DND-41 (cell line): ENCODE measurements at regions not wholly inside any gene's neighbourhood (a gene's known extent, or its start where the extent isn't known, plus 50 kb on each side); places are given as distances from the start of the nearest gene placed in this dataset.

Experiments
- ATAC-seq: fragments of 200-7000 bp; cut with Tn5 transposase; 3 replicates; pipeline ENCODE4 v1.9.1; 2021; ENCODE audit warnings: low read depth; ENCODE audit not compliant: insufficient read depth
- DNase-seq: peaks from one replicate; pipeline ENCODE4 v3.0.0-alpha.2; 2020
- H2AFZ ChIP-seq: 2 replicates; pipeline ENCODE4 v1.6.0; 2012; ENCODE audit warnings: low read depth, low read length
- H3K27ac ChIP-seq: 2 replicates; pipeline ENCODE4 v1.5.1; 2012; ENCODE audit warnings: low read length, inconsistent platforms
- H3K27me3 ChIP-seq: fragments of 200-600 bp; sonication (generic); 2 replicates; pipeline ENCODE4 v1.6.0; 2012; ENCODE audit warnings: low read length, mild to moderate bottlenecking, inconsistent platforms; ENCODE audit not compliant: insufficient read depth, poor library complexity
- H3K36me3 ChIP-seq: 2 replicates; pipeline ENCODE4 v1.5.1; 2012; ENCODE audit warnings: low read length, inconsistent platforms; ENCODE audit not compliant: insufficient read depth
- H3K4me1 ChIP-seq: 2 replicates; pipeline ENCODE4 v1.5.1; 2012; ENCODE audit warnings: mild to moderate bottlenecking, low read length; ENCODE audit not compliant: insufficient read depth
- H3K4me2 ChIP-seq: 2 replicates; pipeline ENCODE4 v1.6.0; 2012; ENCODE audit warnings: mild to moderate bottlenecking, moderate library complexity, low read length, inconsistent platforms; ENCODE audit not compliant: insufficient read depth
- H3K4me3 ChIP-seq, 2 experiments: fragments of 200-600 bp in 1 of 2; shearing (Covaris generic) in 1 of 2; 2 replicates each; pipeline ENCODE4 v1.5.1; 2012 to 2016; ENCODE audit warnings: inconsistent platforms in 2 of 2, low read length in 2 of 2, mild to moderate bottlenecking in 2 of 2, low read depth in 1 of 2, moderate library complexity in 1 of 2
- H3K79me2 ChIP-seq: 2 replicates; pipeline ENCODE4 v1.6.0; 2012; ENCODE audit warnings: low read length, inconsistent platforms; ENCODE audit not compliant: insufficient read depth
- H3K9ac ChIP-seq: 2 replicates; pipeline ENCODE4 v1.6.0; 2012; ENCODE audit warnings: low read depth, mild to moderate bottlenecking, inconsistent platforms, low read length, moderate library complexity
- H3K9me3 ChIP-seq: 2 replicates; pipeline ENCODE4 v1.5.1; 2012; ENCODE audit warnings: low read length, moderate library complexity, mild to moderate bottlenecking, inconsistent platforms; ENCODE audit not compliant: insufficient read depth, severe bottlenecking
- H4K20me1 ChIP-seq: 2 replicates; pipeline ENCODE4 v1.6.0; 2012; ENCODE audit warnings: low read length; ENCODE audit not compliant: insufficient read depth
- CTCF ChIP-seq: IDR thresholded peaks from 2 replicates; pipeline ENCODE4 v1.5.1; 2012; ENCODE audit warnings: borderline replicate concordance, low read length, moderate library complexity, mild to moderate bottlenecking; ENCODE audit not compliant: poor library complexity, severe bottlenecking; ENCODE audit errors: extremely low read depth
- EZH2 ChIP-seq: IDR thresholded peaks from 3 replicates; pipeline ENCODE4 v1.6.1; 2012; ENCODE audit warnings: borderline replicate concordance, low read depth, mild to moderate bottlenecking, moderate library complexity, low read length, inconsistent platforms; ENCODE audit not compliant: severe bottlenecking

GRCh38 chr3:24838533-24838932, 343.9 kb upstream of the THRB start:
- H3K9me3 ChIP-seq = no peaks in the 10 kb centered on the region
- H3K4me1 ChIP-seq = no peaks in the 10 kb centered on the region
- no peak overlapping the region for H3K4me2 ChIP-seq
- no peak overlapping the region for H2AFZ ChIP-seq
- no peak overlapping the region for H3K4me3 ChIP-seq
- H3K27me3 ChIP-seq = no peaks in the 10 kb centered on the region
- ATAC-seq (no peak), DNase-seq (no peak)
- no peaks in the 10 kb centered on the region for H4K20me1 ChIP-seq
- no peak overlapping the region for H3K9ac ChIP-seq
- no peak overlapping the region for H3K27ac ChIP-seq
- H3K36me3 ChIP-seq = no peaks in the 10 kb centered on the region
- H3K79me2 ChIP-seq = no peaks in the 10 kb centered on the region
- no peak for TF ChIP-seq EZH2
- no peak for TF ChIP-seq CTCF

- Histone ChIP-seq H4K20me1 (no peaks in the 10 kb centered on the region), H3K4me3 (no peak overlapping the region), H3K36me3 (no peaks in the 10 kb centered on the region), H3K27ac (no peak overlapping the region), H3K9ac (no peak overlapping the region), H3K4me2 (no peak overlapping the region), H3K27me3 (no peaks in the 10 kb centered on the region), H3K4me1 (no peaks in the 10 kb centered on the region), H3K79me2 (no peaks in the 10 kb centered on the region), H3K9me3 (no peaks in the 10 kb centered on the region), H2AFZ (no peak overlapping the region)
- ATAC-seq = no peak
- TF ChIP-seq EZH2 = no peak
- TF ChIP-seq CTCF = no peak
- DNase-seq = no peak
Observed at GRCh38 chr3:24843955-24844354, 349.3 kb upstream of the THRB start.

GRCh38 chr3:24845524-24846155, 351.0 kb upstream of the THRB start:
- H3K36me3 ChIP-seq = no peaks in the 10 kb centered on the region
- no peak overlapping the region for H3K27ac ChIP-seq
- H3K9ac ChIP-seq = no peak overlapping the region
- no peaks in the 10 kb centered on the region for H4K20me1 ChIP-seq
- no peak overlapping the region for H3K4me3 ChIP-seq
- H3K4me1 ChIP-seq = no peaks in the 10 kb centered on the region
- no peaks in the 10 kb centered on the region for H3K79me2 ChIP-seq
- H3K9me3 ChIP-seq = no peaks in the 10 kb centered on the region
- TF ChIP-seq EZH2 (no peak), CTCF (no peak)
- H3K4me2 ChIP-seq = no peak overlapping the region
- no peak overlapping the region for H2AFZ ChIP-seq
- no peaks in the 10 kb centered on the region for H3K27me3 ChIP-seq
- DNase-seq = no peak
- ATAC-seq = no peak

- H2AFZ ChIP-seq = no peak overlapping the region
- no peaks in the 10 kb centered on the region for H3K79me2 ChIP-seq
- no peak overlapping the region for H3K9ac ChIP-seq
- H3K27me3 ChIP-seq = no peaks in the 10 kb centered on the region
- DNase-seq (no peak), ATAC-seq (no peak)
- no peak for TF ChIP-seq EZH2
- TF ChIP-seq CTCF = no peak
- H3K4me3 ChIP-seq = no peak overlapping the region
- no peak overlapping the region for H3K27ac ChIP-seq
- H4K20me1 ChIP-seq = no peaks in the 10 kb centered on the region
- no peaks in the 10 kb centered on the region for H3K9me3 ChIP-seq
- no peaks in the 10 kb centered on the region for H3K36me3 ChIP-seq
- no peaks in the 10 kb centered on the region for H3K4me1 ChIP-seq
- H3K4me2 ChIP-seq = no peak overlapping the region
Observed at GRCh38 chr3:24846286-24846860, 351.7 kb upstream of the THRB start.
